ENCODE measurements at regions not wholly inside any gene's neighbourhood (a gene's known extent, or its start where the extent isn't known, plus 50 kb on each side); places are given as distances from the start of the nearest gene placed in this dataset.
"Not testable (repeated sequence)": the region's sequence is repeated elsewhere in the genome, so short reads cannot be mapped to it uniquely, and the experiment has no call there.

- no peak for ATAC-seq
- no peak overlapping the region for H3K4me3 Mint-ChIP-seq
- H3K4me1 Mint-ChIP-seq: no peaks in the 10 kb centered on the region
- peaks cover 5 to 14% of the 10 kb centered on the region in 2 donors for H3K9me3 Mint-ChIP-seq
- DNase-seq: no peak
- no peak overlapping the region for H3K27ac Mint-ChIP-seq
- no peaks in the 10 kb centered on the region for H3K27me3 Mint-ChIP-seq
Observed at GRCh38 chr16:51849715-51850114, 697.2 kb downstream of the TOX3 start.

GRCh38 chr16:51845586-51846305, 694.7 kb upstream of the SALL1 start:
- H3K9me3 Mint-ChIP-seq: peaks cover 3 to 5% of the 10 kb centered on the region in 2 donors
- H3K4me1 Mint-ChIP-seq: no peaks in the 10 kb centered on the region
- H3K27ac Mint-ChIP-seq: no peak overlapping the region
- DNase-seq (no peak), ATAC-seq (no peak)
- no peaks in the 10 kb centered on the region for H3K27me3 Mint-ChIP-seq
- H3K4me3 Mint-ChIP-seq: no peak overlapping the region

GRCh38 chr16:51839727-51840462, 688.8 kb upstream of the SALL1 start:
- DNase-seq (no peak), ATAC-seq (no peak)
- no peaks in the 10 kb centered on the region for H3K27me3 Mint-ChIP-seq
- H3K9me3 Mint-ChIP-seq: peaks cover 0 to 10% of the 10 kb centered on the region in 2 donors
- no peaks in the 10 kb centered on the region for H3K4me1 Mint-ChIP-seq
- H3K4me3 Mint-ChIP-seq: no peak overlapping the region
- peak overlapping the region; percentile 42 to 50 for H3K27ac Mint-ChIP-seq

- no peak overlapping the region for H3K27ac Mint-ChIP-seq
- no peaks in the 10 kb centered on the region for H3K4me1 Mint-ChIP-seq
- peaks cover 4 to 6% of the 10 kb centered on the region in 2 donors for H3K9me3 Mint-ChIP-seq
- no peak for DNase-seq
- H3K27me3 Mint-ChIP-seq: no peaks in the 10 kb centered on the region
- no peak overlapping the region for H3K4me3 Mint-ChIP-seq
- ATAC-seq: no peak
Observed at GRCh38 chr16:51834794-51835193, 683.7 kb upstream of the SALL1 start.

- Mint-ChIP-seq H3K9me3 (peaks cover 4 to 12% of the 10 kb centered on the region in 2 donors), H3K27ac (no peak overlapping the region)
- no peak for DNase-seq
Observed at GRCh38 chr16:51834133-51834532, 683.1 kb upstream of the SALL1 start.

GRCh38 chr16:51831595-51832367, 680.7 kb upstream of the SALL1 start:
- Mint-ChIP-seq H3K9me3 (peaks cover 4 to 14% of the 10 kb centered on the region in 2 donors), H3K4me1 (no peaks in the 10 kb centered on the region), H3K27ac (no peak overlapping the region), H3K4me3 (no peak overlapping the region), H3K27me3 (no peaks in the 10 kb centered on the region)
- no peak for ATAC-seq
- DNase-seq: no peak

More at GRCh38 chr16:51834133-51834532, 683.1 kb upstream of the SALL1 start:
- ATAC-seq: no peak
- Mint-ChIP-seq H3K4me1 (no peaks in the 10 kb centered on the region), H3K4me3 (no peak overlapping the region), H3K27me3 (no peaks in the 10 kb centered on the region)

- DNase-seq, H3K27me3 Mint-ChIP-seq, H3K4me3 Mint-ChIP-seq, H3K4me1 Mint-ChIP-seq, H3K27ac Mint-ChIP-seq, ATAC-seq: not testable (repeated sequence)
- peaks cover 4 to 14% of the 10 kb centered on the region in 2 donors for H3K9me3 Mint-ChIP-seq
Observed at GRCh38 chr16:51831034-51831433, 680.0 kb upstream of the SALL1 start.

GRCh38 chr16:51825779-51826178, 674.7 kb upstream of the SALL1 start:
- DNase-seq: no peak
- Mint-ChIP-seq H3K27ac (no peak overlapping the region), H3K9me3 (peaks cover 4 to 21% of the 10 kb centered on the region in 2 donors), H3K4me1 (no peaks in the 10 kb centered on the region), H3K4me3 (no peak overlapping the region), H3K27me3 (no peaks in the 10 kb centered on the region)
- ATAC-seq: no peak

- Mint-ChIP-seq H3K4me3 (no peak overlapping the region), H3K4me1 (no peaks in the 10 kb centered on the region), H3K27ac (no peak overlapping the region), H3K9me3 (peaks cover 4 to 13% of the 10 kb centered on the region in 2 donors), H3K27me3 (no peaks in the 10 kb centered on the region)
- ATAC-seq (no peak), DNase-seq (no peak)
Observed at GRCh38 chr16:51822471-51822870, 671.4 kb upstream of the SALL1 start.

- Mint-ChIP-seq H3K4me1 (no peaks in the 10 kb centered on the region), H3K9me3 (peaks cover 4 to 13% of the 10 kb centered on the region in 2 donors), H3K27me3 (no peaks in the 10 kb centered on the region), H3K4me3 (no peak overlapping the region), H3K27ac (no peak overlapping the region)
- DNase-seq (no peak), ATAC-seq (no peak)
Observed at GRCh38 chr16:51821527-51821926, 670.5 kb upstream of the SALL1 start.

- ATAC-seq (no peak), DNase-seq (no peak)
- H3K27me3 Mint-ChIP-seq: no peaks in the 10 kb centered on the region
- peaks cover 4 to 13% of the 10 kb centered on the region in 2 donors for H3K9me3 Mint-ChIP-seq
- no peaks in the 10 kb centered on the region for H3K4me1 Mint-ChIP-seq
- no peak overlapping the region for H3K4me3 Mint-ChIP-seq
- H3K27ac Mint-ChIP-seq: no peak overlapping the region
Observed at GRCh38 chr16:51820176-51820575, 669.1 kb upstream of the SALL1 start.

GRCh38 chr16:51818342-51818944, 667.4 kb upstream of the SALL1 start:
- Mint-ChIP-seq H3K4me3 (no peak overlapping the region), H3K4me1 (no peaks in the 10 kb centered on the region), H3K9me3 (peaks cover 7 to 13% of the 10 kb centered on the region in 2 donors), H3K27ac (no peak overlapping the region), H3K27me3 (no peaks in the 10 kb centered on the region)
- ATAC-seq (no peak), DNase-seq (peak in 1 of 2 donors; percentile 8)

- no peak overlapping the region for H3K27ac Mint-ChIP-seq
- no peaks in the 10 kb centered on the region for H3K27me3 Mint-ChIP-seq
- H3K4me1 Mint-ChIP-seq: no peaks in the 10 kb centered on the region
- DNase-seq: no peak
- H3K4me3 Mint-ChIP-seq: no peak overlapping the region
- H3K9me3 Mint-ChIP-seq: peaks cover 6 to 11% of the 10 kb centered on the region in 2 donors
- no peak for ATAC-seq
Observed at GRCh38 chr16:51816929-51817328, 665.9 kb upstream of the SALL1 start.

- peaks cover 6% of the 10 kb centered on the region in 2 donors for H3K9me3 Mint-ChIP-seq
- no peak overlapping the region for H3K4me3 Mint-ChIP-seq
- no peaks in the 10 kb centered on the region for H3K4me1 Mint-ChIP-seq
- H3K27ac Mint-ChIP-seq: no peak overlapping the region
- no peaks in the 10 kb centered on the region for H3K27me3 Mint-ChIP-seq
- ATAC-seq: no peak
- DNase-seq: no peak
Observed at GRCh38 chr16:51815523-51815922, 664.5 kb upstream of the SALL1 start.

- ATAC-seq (no peak), DNase-seq (no peak)
- Mint-ChIP-seq H3K27ac (no peak overlapping the region), H3K4me3 (no peak overlapping the region), H3K4me1 (no peaks in the 10 kb centered on the region), H3K27me3 (no peaks in the 10 kb centered on the region), H3K9me3 (peaks cover 6 to 11% of the 10 kb centered on the region in 2 donors)
Observed at GRCh38 chr16:51814617-51815016, 663.5 kb upstream of the SALL1 start.

Measured in stimulated activated naive CD8-positive, alpha-beta T cell treated with anti-CD3 and anti-CD28 coated beads, Interleukin-15, amount 100 ng/mL, for 72 hours (primary cell).